GM19395 (cell line): ENCODE measurements at regions not wholly inside any gene's neighbourhood (a gene's known extent, or its start where the extent isn't known, plus 50 kb on each side); places are given as distances from the start of the nearest gene placed in this dataset.
"Not testable (repeated sequence)": the region's sequence is repeated elsewhere in the genome, so short reads cannot be mapped to it uniquely, and the experiment has no call there.

ENCODE experiments used
- ATAC-seq: cut with Tn5 transposase; IDR thresholded peaks from one replicate; pipeline ENCODE4 v1.9.1; 2021; ENCODE audit warnings: mild to moderate bottlenecking, moderate library complexity; ENCODE audit not compliant: unreplicated experiment

DNA sequence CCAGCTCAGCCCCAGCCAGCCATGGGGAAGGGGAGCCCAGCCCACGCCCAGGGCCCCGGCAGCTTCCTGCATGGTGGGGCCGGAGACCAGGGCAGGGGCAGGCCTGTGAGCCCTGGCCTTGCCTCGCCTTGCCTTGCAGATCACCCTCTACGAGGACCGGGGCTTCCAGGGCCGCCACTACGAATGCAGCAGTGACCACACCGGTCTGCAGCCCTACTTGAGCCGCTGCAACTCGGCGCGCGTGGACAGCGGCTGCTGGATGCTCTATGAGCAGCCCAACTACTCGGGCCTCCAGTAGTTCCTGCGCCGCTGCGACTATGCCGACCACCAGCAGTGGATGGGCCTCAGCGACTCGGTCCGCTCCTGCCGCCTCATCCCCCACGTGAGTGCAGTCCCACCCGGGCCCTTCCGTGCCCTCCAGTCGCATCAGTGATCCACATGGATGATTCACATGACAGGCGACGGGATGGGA, 278.6 kb upstream of the MAP2 start:
- not testable (repeated sequence) for ATAC-seq

GRCh38 chr2:209145941-209146681, 277.7 kb upstream of the MAP2 start:
- ATAC-seq: peak; percentile 48

DNA sequence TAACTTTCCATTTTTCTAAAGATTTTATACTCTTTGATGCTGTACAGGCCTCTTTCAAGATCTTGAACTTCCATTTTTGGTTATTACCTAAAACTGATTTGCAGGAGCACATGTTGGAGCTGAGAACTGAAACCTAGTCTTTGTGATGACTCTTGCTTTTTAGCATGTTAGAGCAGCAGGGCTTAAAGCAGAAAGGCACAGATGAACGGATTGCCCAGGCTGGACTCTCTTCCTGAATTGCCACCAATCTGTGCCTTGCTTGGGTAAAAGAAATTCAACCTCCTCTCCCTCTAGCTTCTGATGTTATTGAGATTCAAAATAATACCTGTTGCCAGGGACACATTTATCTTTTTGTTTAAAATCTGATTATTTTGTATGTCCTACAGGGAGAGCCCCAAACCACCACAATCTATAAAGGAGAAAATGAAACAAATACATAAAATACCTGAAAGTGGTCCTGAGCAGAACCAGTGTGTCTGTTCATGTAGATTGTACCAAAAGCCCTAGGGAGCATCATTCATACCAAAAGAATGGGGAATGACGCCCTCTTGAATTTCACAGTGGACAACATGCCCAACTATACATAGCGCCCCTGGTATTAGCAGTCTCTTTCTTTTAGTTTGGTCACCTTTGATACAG, 277.0 kb upstream of the MAP2 start:
- ATAC-seq: peak; percentile 67

- no peak for ATAC-seq
Observed at GRCh38 chr2:209147981-209148380, 275.9 kb upstream of the MAP2 start.

DNA sequence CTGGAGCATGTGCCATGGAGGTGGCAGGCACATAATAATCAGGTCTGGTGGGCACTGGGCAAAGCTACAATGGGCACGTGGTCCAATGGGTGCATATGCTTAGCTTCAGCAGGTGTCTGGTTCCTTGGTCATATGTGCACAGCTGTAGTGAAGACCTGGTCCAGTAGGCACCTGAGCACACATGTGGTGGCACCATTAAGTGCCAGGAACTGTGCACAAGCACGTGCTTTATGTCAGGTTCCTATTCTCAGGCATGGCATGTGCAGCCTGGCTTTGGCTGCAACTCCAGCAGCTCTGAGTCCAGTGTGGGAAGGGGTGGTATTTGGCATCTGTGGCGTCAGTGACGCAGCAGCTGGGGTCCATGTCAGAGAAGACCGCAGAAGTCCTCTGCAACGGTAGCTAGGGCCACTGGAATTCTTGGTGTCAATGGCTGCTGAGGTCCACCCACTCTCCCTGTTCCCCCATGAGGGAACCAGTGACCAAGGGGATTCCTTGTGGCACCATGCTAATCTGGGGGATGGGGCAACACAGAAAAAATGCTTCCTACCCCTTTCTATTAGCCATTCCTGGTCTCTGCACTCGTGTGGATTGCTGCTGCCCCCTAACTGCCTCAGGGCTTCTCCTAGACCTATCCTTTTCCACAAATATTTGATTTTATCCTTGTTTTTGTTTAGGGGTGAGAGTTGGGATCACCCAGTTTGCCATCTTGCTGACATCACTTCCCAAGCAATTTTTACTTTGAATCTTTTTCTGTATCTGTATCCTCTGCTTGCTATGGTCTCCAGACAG, 262.9 kb upstream of the MAP2 start:
- no peak for ATAC-seq

GRCh38 chr2:209162129-209162528, 261.7 kb upstream of the MAP2 start:
- no peak for ATAC-seq

DNA sequence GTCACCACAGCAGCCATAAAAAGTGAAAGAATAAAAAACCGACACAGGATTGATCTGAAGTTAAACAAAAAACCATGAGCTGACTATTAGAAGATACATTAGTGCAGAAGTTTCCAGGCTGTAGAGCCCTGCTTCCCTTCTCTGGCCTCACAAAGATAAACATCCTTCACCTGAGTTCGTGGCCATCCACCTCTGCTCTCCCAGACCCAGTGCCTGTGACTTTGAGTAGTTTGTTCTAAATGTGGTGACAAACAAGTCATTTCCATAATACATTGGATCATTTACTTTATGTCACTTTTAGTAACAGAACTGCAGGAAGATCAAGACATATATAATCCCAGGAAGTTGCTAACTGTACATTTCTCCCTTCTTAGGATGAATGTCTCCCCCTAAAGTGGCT, 241.9 kb upstream of the MAP2 start:
- ATAC-seq: no peak

DNA sequence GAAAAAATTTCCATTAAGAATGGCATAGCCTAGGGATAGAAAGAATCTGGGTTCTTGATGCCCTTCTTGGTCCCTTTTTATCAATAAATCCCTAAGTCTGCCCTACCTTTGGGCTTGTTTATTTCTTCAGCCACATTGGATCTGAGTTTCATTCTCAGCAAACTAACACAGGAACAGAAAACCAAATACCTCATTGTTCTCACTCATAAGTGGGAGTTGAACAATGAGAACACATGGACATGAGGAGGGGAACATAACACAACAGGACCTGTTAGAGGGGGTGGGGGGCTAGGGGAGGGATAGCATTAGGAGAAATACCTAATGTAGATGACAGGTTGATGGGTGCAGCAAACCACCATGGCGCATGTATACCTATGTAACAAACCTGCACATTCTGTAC, 237.0 kb upstream of the MAP2 start:
- ATAC-seq: not testable (repeated sequence)

DNA sequence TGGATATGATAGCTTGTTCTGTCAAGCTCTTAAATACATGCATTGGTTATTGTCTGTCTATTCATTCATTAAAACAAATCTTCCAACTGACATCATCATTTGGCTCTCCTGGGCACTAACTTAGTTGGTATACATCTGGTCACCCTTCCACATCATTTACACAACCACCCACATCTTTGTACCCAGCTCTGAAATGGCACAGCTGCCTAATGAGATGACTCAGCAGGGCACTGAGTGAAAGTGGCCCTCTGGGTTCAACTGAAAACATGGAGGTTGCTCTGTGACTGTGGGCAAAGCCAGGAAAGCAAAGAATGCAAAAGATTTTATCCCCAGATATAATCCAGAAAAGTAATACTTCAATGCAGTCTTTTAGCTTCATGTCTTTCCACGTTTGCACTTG, 234.0 kb upstream of the MAP2 start:
- no peak for ATAC-seq

GRCh38 chr2:209191139-209191538, 232.7 kb upstream of the MAP2 start:
- ATAC-seq: no peak

DNA sequence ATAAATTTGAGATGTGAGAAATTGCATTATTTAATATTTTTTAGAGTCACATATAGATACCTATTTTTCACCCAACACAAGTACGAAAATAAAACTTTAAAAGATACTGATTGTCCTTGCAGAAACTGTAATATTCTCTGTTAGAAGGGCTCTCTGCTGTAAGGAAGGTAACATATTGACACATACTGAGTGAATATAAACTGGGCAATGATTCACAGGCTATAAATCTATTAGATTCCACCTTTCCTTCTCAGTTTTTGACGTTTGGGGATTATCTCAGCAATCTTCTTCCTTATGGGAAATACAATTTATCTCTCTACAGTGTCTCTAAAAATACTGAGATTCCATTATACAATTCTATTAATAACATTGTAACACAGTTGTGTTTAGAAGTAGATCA, 229.1 kb upstream of the MAP2 start:
- no peak for ATAC-seq

GRCh38 chr2:209208211-209208610, 215.6 kb upstream of the MAP2 start:
- no peak for ATAC-seq

DNA sequence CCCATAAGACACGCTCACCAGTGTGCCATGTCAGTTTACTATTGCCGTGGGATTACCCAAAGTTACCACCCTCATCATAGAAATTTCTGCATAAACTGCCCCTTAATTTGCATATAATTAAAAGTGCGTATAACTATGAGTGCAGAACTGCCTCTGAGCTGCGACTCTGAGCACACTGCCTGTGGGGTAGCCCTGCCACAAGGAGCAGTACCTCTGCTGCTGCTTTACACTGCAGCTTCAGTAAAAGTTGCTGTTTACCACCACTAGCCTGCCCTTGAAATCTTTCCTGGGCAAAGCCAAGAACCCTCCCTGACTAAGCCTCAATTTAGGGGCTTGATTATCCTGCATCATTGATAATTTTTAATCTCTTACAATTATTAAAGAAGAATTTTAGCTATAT, 213.9 kb upstream of the MAP2 start:
- ATAC-seq: no peak

DNA sequence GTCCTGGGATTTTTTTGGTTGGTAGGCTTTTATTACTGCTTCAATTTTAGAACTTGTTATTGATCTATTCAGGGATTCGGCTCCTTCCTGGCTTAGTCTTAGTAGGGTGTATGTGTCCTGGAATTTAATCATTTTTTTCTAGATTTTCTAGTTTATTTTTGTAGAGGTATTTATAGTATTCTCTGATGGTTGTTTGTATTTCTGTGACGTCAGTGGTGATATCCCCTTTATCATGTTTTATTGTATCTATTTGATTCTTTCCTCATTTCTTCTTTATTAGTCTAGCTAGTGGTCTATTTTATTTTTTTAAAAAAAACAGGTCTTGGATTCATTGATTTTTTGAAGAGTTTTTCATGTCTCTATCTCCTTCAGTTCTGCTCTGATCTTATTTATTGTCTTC, 193.3 kb upstream of the MAP2 start:
- ATAC-seq: no peak

DNA sequence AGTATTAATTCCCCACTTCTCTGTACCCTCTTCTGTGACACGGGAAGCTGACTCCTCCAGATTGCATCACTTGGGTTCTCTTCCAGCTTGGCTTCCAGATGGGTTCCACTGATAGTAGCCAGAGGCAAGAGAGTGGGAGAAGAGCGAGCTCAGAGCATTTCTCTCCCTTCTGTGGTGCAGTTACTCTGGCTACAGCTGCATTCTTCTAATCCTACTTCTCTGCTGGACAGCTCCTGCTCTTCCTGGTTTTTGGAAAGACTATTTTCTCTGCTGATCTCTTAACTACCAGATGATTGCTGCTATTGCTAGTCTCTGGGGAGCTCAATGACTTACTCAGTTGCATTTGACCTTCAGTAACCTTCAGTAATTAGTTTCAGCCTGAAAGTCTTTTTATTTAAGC, 187.5 kb upstream of the MAP2 start:
- no peak for ATAC-seq

- ATAC-seq: no peak
Observed at GRCh38 chr2:209238765-209239584, 184.9 kb upstream of the MAP2 start.

GRCh38 chr2:209239585-209239938, 184.3 kb upstream of the MAP2 start:
- ATAC-seq: no peak

GRCh38 chr2:209240204-209240603, 183.6 kb upstream of the MAP2 start:
- no peak for ATAC-seq

- no peak for ATAC-seq
Observed at GRCh38 chr2:209253544-209253943, 170.3 kb upstream of the MAP2 start.

GRCh38 chr2:209259767-209260166, 164.1 kb upstream of the MAP2 start:
- ATAC-seq: no peak

DNA sequence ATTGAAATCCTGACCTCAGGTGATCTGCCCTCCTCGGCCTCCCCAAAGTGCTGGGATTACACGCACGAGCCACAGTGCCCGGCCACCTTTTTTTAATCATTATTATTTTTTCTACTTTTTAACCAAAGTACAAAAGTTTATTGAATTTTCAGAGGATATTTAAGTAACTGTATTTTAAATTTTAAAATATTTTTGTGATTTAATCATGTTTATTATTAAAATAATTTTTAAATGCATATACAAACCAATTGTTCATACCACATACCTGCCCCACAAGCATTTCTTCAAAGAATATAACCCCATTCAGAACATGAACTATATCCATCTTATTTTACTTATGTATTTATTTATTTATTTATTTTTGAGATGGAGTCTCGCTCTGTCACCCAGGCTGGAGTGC, 163.6 kb upstream of the MAP2 start:
- ATAC-seq: no peak
